ENCODE measurements at regions not wholly inside any gene's neighbourhood (a gene's known extent, or its start where the extent isn't known, plus 50 kb on each side); places are given as distances from the start of the nearest gene placed in this dataset.

GRCh38 chr7:13308423-13308822, 621.0 kb downstream of the ARL4A start:
- TF ChIP-seq CTCF (conservative IDR thresholded peaks at IDR 0.05; ENCODE audit: low read depth, low read length) (no peak), EZH2 (IDR thresholded peaks at IDR 0.05; ENCODE audit: borderline replicate concordance, low read depth, low read length, poor library complexity, severe bottlenecking) (no peak)
